Neuronal stem cell (in vitro differentiated cells): ENCODE measurements at regions not wholly inside any gene's neighbourhood (a gene's known extent, or its start where the extent isn't known, plus 50 kb on each side); places are given as distances from the start of the nearest gene placed in this dataset.

Experiments used
- DNase-seq: peaks from one replicate; pipeline ENCODE4 v3.0.0-alpha.2; 2013; ENCODE audit warnings: low spot score
- H2AFZ ChIP-seq: one replicate; pipeline ENCODE4 v1.6.1; 2013; ENCODE audit warnings: mild to moderate bottlenecking, low read length, inconsistent platforms
- H2AK5ac ChIP-seq: 2 replicates; pipeline ENCODE4 v1.6.1; 2013; ENCODE audit warnings: low read depth, mild to moderate bottlenecking, inconsistent platforms, low read length, moderate library complexity, mixed read lengths
- H2BK120ac ChIP-seq: 2 replicates; pipeline ENCODE4 v1.6.1; 2013; ENCODE audit warnings: low read depth, mild to moderate bottlenecking, inconsistent platforms, low read length, moderate library complexity, mixed read lengths
- H2BK12ac ChIP-seq: one replicate; pipeline ENCODE4 v1.6.1; 2013; ENCODE audit warnings: low read length, inconsistent platforms
- H2BK15ac ChIP-seq: 2 replicates; pipeline ENCODE4 v1.6.1; 2013; ENCODE audit warnings: mild to moderate bottlenecking, low read length, inconsistent platforms, mixed read lengths
- H2BK5ac ChIP-seq: one replicate; pipeline ENCODE4 v1.6.1; 2013; ENCODE audit warnings: inconsistent platforms, mild to moderate bottlenecking, low read length, moderate library complexity
- H3K14ac ChIP-seq: one replicate; pipeline ENCODE4 v1.6.1; 2013; ENCODE audit warnings: low read length, inconsistent platforms
- H3K18ac ChIP-seq: 2 replicates; pipeline ENCODE4 v1.6.1; 2013; ENCODE audit warnings: low read length, inconsistent platforms
- H3K23ac ChIP-seq: 2 replicates; pipeline ENCODE4 v1.6.1; 2013; ENCODE audit warnings: low read depth, mild to moderate bottlenecking, mixed read lengths, low read length, inconsistent platforms; ENCODE audit not compliant: poor library complexity
- H3K27ac ChIP-seq: replicated peaks from 3 replicates; pipeline ENCODE4 v1.5.1; 2013; ENCODE audit warnings: low read length, inconsistent platforms
- H3K27me3 ChIP-seq, 3 experiments: 2 replicates each; pipeline ENCODE4 v1.6.1; 2013; ENCODE audit warnings: low read length in 3 of 3, mild to moderate bottlenecking in 2 of 3, inconsistent platforms in 1 of 3, low read depth in 1 of 3, mixed read lengths in 1 of 3, moderate library complexity in 1 of 3; ENCODE audit not compliant: control insufficient read depth in 3 of 3, insufficient read depth in 3 of 3
- H3K36me3 ChIP-seq, 2 donors: replicated peaks in 1 of 2; 2 replicates each; pipeline ENCODE4 v1.6.1; 2013; ENCODE audit warnings: low read length in 2 of 2; ENCODE audit not compliant: control insufficient read depth in 2 of 2, insufficient read depth in 2 of 2
- H3K4ac ChIP-seq: 2 replicates; pipeline ENCODE4 v1.6.1; 2013; ENCODE audit warnings: inconsistent platforms, mild to moderate bottlenecking, low read length, moderate library complexity
- H3K4me1 ChIP-seq, 2 donors: 1 replicate in 1 of 2; 2 replicates in 1 of 2; pipeline ENCODE4 v1.6.1; 2013; ENCODE audit warnings: low read length in 2 of 2, low read depth in 1 of 2; ENCODE audit not compliant: control insufficient read depth in 2 of 2, insufficient read depth in 1 of 2
- H3K4me2 ChIP-seq: one replicate; pipeline ENCODE4 v1.6.1; 2013; ENCODE audit warnings: mild to moderate bottlenecking, low read length, inconsistent platforms; ENCODE audit not compliant: insufficient read depth, poor library complexity, severe bottlenecking
- H3K4me3 ChIP-seq, 2 donors: 2 replicates each; pipeline ENCODE4 v1.5.1; 2013; ENCODE audit warnings: low read length in 2 of 2, mild to moderate bottlenecking in 2 of 2, inconsistent platforms in 1 of 2, moderate library complexity in 1 of 2
- H3K79me1 ChIP-seq: one replicate; pipeline ENCODE4 v1.6.1; 2013; ENCODE audit warnings: low read depth, mild to moderate bottlenecking, inconsistent platforms, low read length, moderate library complexity
- H3K9ac ChIP-seq: one replicate; pipeline ENCODE4 v1.6.1; 2013; ENCODE audit warnings: mild to moderate bottlenecking, low read depth, low read length, inconsistent platforms; ENCODE audit not compliant: poor library complexity
- H3K9me3 ChIP-seq, 2 donors: replicated peaks in 1 of 2; 2 replicates each; pipeline versions ENCODE3 to v1.6.1; 2013; ENCODE audit warnings: low read length in 2 of 2, mild to moderate bottlenecking in 2 of 2, inconsistent platforms in 1 of 2, low read depth in 1 of 2, mixed read lengths in 1 of 2, moderate library complexity in 1 of 2; ENCODE audit not compliant: control insufficient read depth in 2 of 2, insufficient read depth in 1 of 2
- H4K8ac ChIP-seq: one replicate; pipeline ENCODE4 v1.6.1; 2013; ENCODE audit warnings: low read depth, mild to moderate bottlenecking, inconsistent platforms, low read length, moderate library complexity
- H4K91ac ChIP-seq: one replicate; pipeline ENCODE4 v1.6.1; 2013; ENCODE audit warnings: low read length, low read depth, mild to moderate bottlenecking, inconsistent platforms; ENCODE audit not compliant: poor library complexity
- WGBS, 2 donors: extraction: QIAGEN DNeasy Blood & Tissue Kit; methylation state at CpG; one replicate each; pipeline ENCODE4 v1.1.7; 2013; ENCODE audit warnings: missing lambda C conversion rate in 2 of 2, mixed read lengths in 1 of 2; ENCODE audit not compliant: insufficient read length in 2 of 2, insufficient replicate concordance in 1 of 2; ENCODE audit errors: extremely low coverage in 2 of 2; 5-methylcytosine and 5-hydroxymethylcytosine counted together

DNA sequence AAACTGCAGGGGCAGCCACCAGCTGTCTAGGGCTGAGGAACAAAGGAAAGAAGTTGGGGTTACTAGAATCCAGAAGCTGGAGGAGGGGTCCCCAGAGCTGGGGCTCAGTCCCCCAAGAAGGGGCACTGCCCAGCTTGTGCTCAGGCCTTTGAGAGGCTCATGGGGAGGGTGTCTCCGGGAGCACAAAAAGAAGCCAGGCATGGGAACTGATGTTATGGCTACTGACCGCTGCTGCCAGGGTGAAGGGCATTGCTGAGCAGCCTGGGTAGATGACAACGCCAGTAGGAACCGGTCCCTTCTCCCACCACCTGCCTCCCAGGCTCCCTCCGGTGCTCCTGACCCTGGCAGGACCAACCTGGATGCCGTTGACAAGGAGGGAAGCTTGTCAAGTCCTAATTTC, 762.5 kb upstream of the TPTE start:
- Histone ChIP-seq H3K79me1 (no peaks in the 10 kb centered on the region), H3K27me3 (peaks cover 0 to 2% (median 0%) of the 10 kb centered on the region in 3 experiments), H4K91ac (no peak overlapping the region), H2BK15ac (no peak overlapping the region), H3K9me3 (peaks cover 0 to 38% of the 10 kb centered on the region in 2 donors), H3K18ac (no peak overlapping the region), H3K36me3 (no peaks in the 10 kb centered on the region), H4K8ac (no peak overlapping the region), H3K4me3 (peak overlapping the region in 1 of 2 donors; percentile 9), H3K9ac (no peak overlapping the region), H3K4me1 (no peaks in the 10 kb centered on the region), H3K4me2 (no peak overlapping the region), H3K27ac (no peak overlapping the region), H2BK120ac (no peak overlapping the region), H2BK12ac (no peak overlapping the region), H3K14ac (no peak overlapping the region), H3K23ac (no peak overlapping the region), H3K4ac (no peak overlapping the region), H2AK5ac (no peak overlapping the region), H2BK5ac (no peak overlapping the region), H2AFZ (peak overlapping the region; percentile 7)
- WGBS, 2 donors: no CpG with 5 or more reads among the region's 6 CpGs
- no peak for DNase-seq

DNA sequence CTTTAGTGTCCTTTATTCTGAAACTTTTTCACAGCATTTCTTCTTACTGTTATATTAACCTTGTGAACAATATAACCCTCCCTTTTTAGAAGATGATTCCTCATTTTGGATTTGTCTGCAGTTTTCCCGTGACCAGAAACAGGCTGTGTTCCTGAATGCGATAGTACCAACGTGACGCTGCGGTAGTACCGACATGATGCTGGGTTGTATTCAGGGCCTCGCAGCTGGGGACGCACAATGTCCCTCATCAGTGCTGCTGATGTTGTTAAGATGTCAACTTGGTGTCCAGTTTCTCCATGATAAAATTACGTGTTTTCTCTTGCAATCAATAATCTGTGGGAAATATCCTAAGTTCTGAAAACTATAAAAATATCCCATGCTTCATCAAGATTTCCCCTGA, 761.4 kb upstream of the TPTE start:
- WGBS, 2 donors: no CpG with 5 or more reads among the region's 9 CpGs
- Histone ChIP-seq H3K18ac (no peak overlapping the region), H3K14ac (no peak overlapping the region), H3K4me2 (no peak overlapping the region), H2BK12ac (no peak overlapping the region), H3K23ac (no peak overlapping the region), H3K9ac (no peak overlapping the region), H3K27ac (no peak overlapping the region), H2BK5ac (no peak overlapping the region), H2BK120ac (no peak overlapping the region), H2AFZ (no peak overlapping the region), H3K4me3 (no peak overlapping the region), H2AK5ac (no peak overlapping the region), H3K36me3 (no peaks in the 10 kb centered on the region), H3K9me3 (peaks cover 0 to 37% of the 10 kb centered on the region in 2 donors), H2BK15ac (no peak overlapping the region), H3K4ac (no peak overlapping the region), H3K4me1 (no peaks in the 10 kb centered on the region), H3K27me3 (peaks cover 0 to 2% (median 0%) of the 10 kb centered on the region in 3 experiments), H3K79me1 (no peaks in the 10 kb centered on the region), H4K8ac (no peak overlapping the region), H4K91ac (no peak overlapping the region)
- DNase-seq: no peak

DNA sequence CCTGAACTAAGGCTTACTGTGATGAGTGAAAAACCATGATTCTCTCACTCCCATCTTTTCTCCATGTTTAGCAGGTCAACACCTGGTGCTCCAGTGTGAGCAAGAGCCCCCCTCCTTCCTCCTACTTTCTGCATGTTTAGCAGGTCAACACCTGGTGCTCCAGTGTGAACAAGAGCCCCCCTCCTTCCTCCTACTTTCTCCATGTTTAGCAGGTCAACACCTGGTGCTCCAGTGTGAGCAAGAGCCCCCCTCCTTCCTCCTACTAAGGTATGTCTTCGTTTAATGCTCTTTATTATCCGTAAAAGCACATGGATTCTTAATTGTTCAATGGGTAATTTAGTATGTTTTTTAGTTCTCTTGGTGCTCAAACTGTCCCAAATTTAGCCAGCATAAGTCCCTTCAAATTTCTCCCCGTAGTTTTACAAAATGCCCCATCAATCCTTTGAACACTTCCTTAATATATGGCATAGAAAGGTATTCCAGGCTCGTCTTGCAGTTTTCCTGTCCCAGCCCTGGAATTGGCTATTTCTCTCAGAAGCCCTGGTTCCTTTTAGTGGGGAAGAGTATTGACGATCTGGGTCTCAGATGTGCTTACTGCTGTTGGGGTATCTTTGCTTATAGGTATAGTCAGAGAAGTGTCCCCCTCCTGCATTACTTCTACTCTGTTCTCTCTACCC, 760.8 kb upstream of the TPTE start:
- no peak overlapping the region for H3K27ac ChIP-seq
- no peak overlapping the region for H3K9ac ChIP-seq
- H2BK5ac ChIP-seq: no peak overlapping the region
- WGBS, 2 donors: no CpG with 5 or more reads among the region's 5 CpGs
- no peaks in the 10 kb centered on the region for H3K36me3 ChIP-seq
- no peak overlapping the region for H2BK15ac ChIP-seq
- H3K23ac ChIP-seq: no peak overlapping the region
- H4K8ac ChIP-seq: no peak overlapping the region
- no peak overlapping the region for H3K14ac ChIP-seq
- no peak overlapping the region for H3K4me3 ChIP-seq
- no peak for DNase-seq
- no peak overlapping the region for H2BK120ac ChIP-seq
- no peak overlapping the region for H2AFZ ChIP-seq
- H3K4ac ChIP-seq: no peak overlapping the region
- no peaks in the 10 kb centered on the region for H3K79me1 ChIP-seq
- no peak overlapping the region for H3K4me2 ChIP-seq
- no peak overlapping the region for H4K91ac ChIP-seq
- H3K9me3 ChIP-seq: peaks cover 0 to 35% of the 10 kb centered on the region in 2 donors
- no peaks in the 10 kb centered on the region for H3K4me1 ChIP-seq
- no peak overlapping the region for H2BK12ac ChIP-seq
- H3K27me3 ChIP-seq: peaks cover 0 to 2% (median 0%) of the 10 kb centered on the region in 3 experiments
- H3K18ac ChIP-seq: no peak overlapping the region
- H2AK5ac ChIP-seq: no peak overlapping the region

DNA sequence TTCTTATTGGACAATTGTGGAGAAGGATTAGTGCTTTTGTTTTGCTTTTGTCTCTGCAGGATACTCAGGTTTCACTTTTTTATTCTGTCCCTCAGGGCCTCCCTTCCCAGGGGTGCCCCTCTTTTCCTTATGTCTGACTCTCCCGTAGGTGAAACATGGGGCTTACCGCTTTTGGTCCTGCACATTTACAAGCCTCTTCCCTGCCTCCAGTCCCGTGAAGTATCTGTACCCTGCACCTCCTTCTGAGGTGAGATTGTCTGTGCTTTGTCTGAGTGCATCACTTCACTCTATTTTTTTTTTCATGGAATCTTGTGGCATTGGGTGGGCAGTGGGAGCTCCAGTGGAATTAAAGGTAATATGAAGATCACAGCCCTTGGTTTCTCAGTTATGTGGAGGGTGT, 758.1 kb upstream of the TPTE start:
- peaks cover 2% of the 10 kb centered on the region for H3K79me1 ChIP-seq

More for the DNA sequence above, 758.1 kb upstream of the TPTE start:
- no peak overlapping the region for H2AK5ac ChIP-seq
- H3K4me2 ChIP-seq: no peak overlapping the region
- WGBS, 2 donors: no CpG with 5 or more reads among the region's 3 CpGs
- H2AFZ ChIP-seq: no peak overlapping the region
- no peak overlapping the region for H4K8ac ChIP-seq
- no peaks in the 10 kb centered on the region for H3K36me3 ChIP-seq
- no peak overlapping the region for H2BK12ac ChIP-seq
- no peak for DNase-seq
- H2BK5ac ChIP-seq: no peak overlapping the region
- H3K14ac ChIP-seq: no peak overlapping the region
- peaks cover 0 to 36% of the 10 kb centered on the region in 2 donors for H3K9me3 ChIP-seq
- H3K27me3 ChIP-seq: no peaks in the 10 kb centered on the region
- no peak overlapping the region for H4K91ac ChIP-seq
- H3K9ac ChIP-seq: no peak overlapping the region
- no peak overlapping the region for H2BK120ac ChIP-seq
- H3K4ac ChIP-seq: no peak overlapping the region
- no peak overlapping the region for H3K4me3 ChIP-seq
- no peak overlapping the region for H2BK15ac ChIP-seq
- H3K4me1 ChIP-seq: no peaks in the 10 kb centered on the region
- no peak overlapping the region for H3K27ac ChIP-seq
- H3K18ac ChIP-seq: no peak overlapping the region
- H3K23ac ChIP-seq: no peak overlapping the region
